Endodermal cell (in vitro differentiated cells): ENCODE measurements at regions not wholly inside any gene's neighbourhood (a gene's known extent, or its start where the extent isn't known, plus 50 kb on each side); places are given as distances from the start of the nearest gene placed in this dataset.
"Not testable (repeated sequence)": the region's sequence is repeated elsewhere in the genome, so short reads cannot be mapped to it uniquely, and the experiment has no call there.

Experiments
- DNase-seq: peaks from one replicate; pipeline ENCODE4 v3.0.0-alpha.2; 2017
- H3K27ac ChIP-seq: 2 replicates; pipeline ENCODE4 v1.5.1; 2013; ENCODE audit warnings: mild to moderate bottlenecking, low read depth, low read length, moderate library complexity
- H3K27me3 ChIP-seq: 2 replicates; pipeline ENCODE4 v1.6.1; 2013; ENCODE audit warnings: mild to moderate bottlenecking, low read length, moderate library complexity; ENCODE audit not compliant: insufficient read depth, control insufficient read depth, poor library complexity, severe bottlenecking
- H3K36me3 ChIP-seq: 2 replicates; pipeline ENCODE4 v1.7.0; 2013; ENCODE audit warnings: mild to moderate bottlenecking, low read length, moderate library complexity; ENCODE audit not compliant: control insufficient read depth, insufficient read depth
- H3K4me1 ChIP-seq: one replicate; pipeline ENCODE4 v1.7.0; 2013; ENCODE audit warnings: low read length; ENCODE audit not compliant: control insufficient read depth, insufficient read depth
- H3K4me3 ChIP-seq: 2 replicates; pipeline ENCODE4 v1.5.1; 2013; ENCODE audit warnings: mild to moderate bottlenecking, low read length, moderate library complexity
- H3K9ac ChIP-seq: 2 replicates; pipeline ENCODE4 v1.6.1; 2013; ENCODE audit warnings: mild to moderate bottlenecking, low read length, moderate library complexity; ENCODE audit not compliant: poor library complexity, severe bottlenecking; ENCODE audit errors: extremely low read depth
- H3K9me3 ChIP-seq: 2 replicates; pipeline ENCODE4 v1.6.1; 2013; ENCODE audit warnings: mild to moderate bottlenecking, low read length, moderate library complexity; ENCODE audit not compliant: control insufficient read depth
- H3K27ac Mint-ChIP-seq: 2 replicates; pipeline ENCODE4 v1.8.0; 2020; ENCODE audit warnings: mixed read lengths
- H3K27me3 Mint-ChIP-seq: 2 replicates; pipeline ENCODE4 v1.8.0; 2021; ENCODE audit warnings: mild to moderate bottlenecking, mixed read lengths; ENCODE audit not compliant: insufficient read depth
- H3K36me3 Mint-ChIP-seq: 2 replicates; pipeline ENCODE4 v1.8.0; 2020; ENCODE audit warnings: low read depth, mixed read lengths
- H3K4me1 Mint-ChIP-seq: 2 replicates; pipeline ENCODE4 v1.8.0; 2020; ENCODE audit warnings: mixed read lengths
- H3K4me3 Mint-ChIP-seq: 2 replicates; pipeline ENCODE4 v1.8.0; 2020; ENCODE audit warnings: mild to moderate bottlenecking, moderate library complexity, mixed read lengths
- H3K9me3 Mint-ChIP-seq: 2 replicates; pipeline ENCODE4 v1.8.0; 2020; ENCODE audit warnings: mild to moderate bottlenecking, mixed read lengths
- WGBS, 2 experiments: methylation state at CpG; one replicate each; pipeline versions ENCODE4 v1.1.5 to v1.1.7; 2013; ENCODE audit warnings: missing lambda C conversion rate in 2 of 2, mixed read lengths in 1 of 2; ENCODE audit not compliant: insufficient coverage in 1 of 2, insufficient read length in 1 of 2; 5-methylcytosine and 5-hydroxymethylcytosine counted together
- TF ChIP-seq, protein P1 (sequence below): fragments of 200-600 bp; sonication (generic); conservative IDR thresholded peaks from 2 replicates; pipeline ENCODE4 v1.5.0; 2021; ENCODE audit warnings: antibody characterized with exemption, mild to moderate bottlenecking

DNA sequence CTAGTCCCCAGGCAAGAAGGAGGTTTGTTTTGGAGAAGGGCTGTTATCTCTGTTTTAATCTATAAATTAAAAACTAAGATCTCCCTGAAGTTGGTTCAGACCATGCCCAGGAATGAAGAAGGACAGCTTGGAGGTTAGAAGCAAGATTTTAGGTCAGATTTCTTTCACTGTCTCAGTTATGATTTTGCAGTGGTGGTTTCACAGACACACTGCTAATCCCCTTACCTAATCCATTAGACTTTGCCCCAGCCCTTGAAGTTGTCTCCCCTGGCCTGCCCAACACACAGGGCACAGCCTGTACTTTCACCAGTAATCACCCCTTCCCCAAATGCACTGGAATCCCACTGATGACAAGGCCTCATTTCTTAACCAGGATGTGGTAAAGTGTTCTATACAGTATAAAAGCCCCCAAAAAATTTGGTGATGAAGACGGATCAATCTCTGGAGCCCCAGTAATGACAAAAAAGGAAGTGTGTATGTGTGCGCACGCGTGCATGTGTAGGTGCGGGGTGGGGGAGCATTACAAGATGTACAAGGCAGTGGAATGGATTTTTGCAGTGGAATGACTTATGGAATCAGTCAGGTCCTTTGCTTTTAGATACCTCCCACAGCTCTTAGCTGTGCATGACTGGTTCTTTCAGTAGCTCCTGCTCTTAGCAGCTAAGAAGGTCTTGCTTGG is 73.1 kb upstream of the TERB2 start:
- TF ChIP-seq, protein P1, sequence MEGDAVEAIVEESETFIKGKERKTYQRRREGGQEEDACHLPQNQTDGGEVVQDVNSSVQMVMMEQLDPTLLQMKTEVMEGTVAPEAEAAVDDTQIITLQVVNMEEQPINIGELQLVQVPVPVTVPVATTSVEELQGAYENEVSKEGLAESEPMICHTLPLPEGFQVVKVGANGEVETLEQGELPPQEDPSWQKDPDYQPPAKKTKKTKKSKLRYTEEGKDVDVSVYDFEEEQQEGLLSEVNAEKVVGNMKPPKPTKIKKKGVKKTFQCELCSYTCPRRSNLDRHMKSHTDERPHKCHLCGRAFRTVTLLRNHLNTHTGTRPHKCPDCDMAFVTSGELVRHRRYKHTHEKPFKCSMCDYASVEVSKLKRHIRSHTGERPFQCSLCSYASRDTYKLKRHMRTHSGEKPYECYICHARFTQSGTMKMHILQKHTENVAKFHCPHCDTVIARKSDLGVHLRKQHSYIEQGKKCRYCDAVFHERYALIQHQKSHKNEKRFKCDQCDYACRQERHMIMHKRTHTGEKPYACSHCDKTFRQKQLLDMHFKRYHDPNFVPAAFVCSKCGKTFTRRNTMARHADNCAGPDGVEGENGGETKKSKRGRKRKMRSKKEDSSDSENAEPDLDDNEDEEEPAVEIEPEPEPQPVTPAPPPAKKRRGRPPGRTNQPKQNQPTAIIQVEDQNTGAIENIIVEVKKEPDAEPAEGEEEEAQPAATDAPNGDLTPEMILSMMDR: no peak
- no peaks in the 10 kb centered on the region for H3K27me3 ChIP-seq
- H3K36me3 ChIP-seq: no peaks in the 10 kb centered on the region
- peaks cover 22% of the 10 kb centered on the region for H3K9me3 Mint-ChIP-seq
- H3K9ac ChIP-seq: no peak overlapping the region
- peaks cover 19% of the 10 kb centered on the region for H3K9me3 ChIP-seq
- 98% methylated on average over 5 of the region's 5 CpGs for WGBS, 2 experiments
- H3K27ac Mint-ChIP-seq: no peak overlapping the region
- no peaks in the 10 kb centered on the region for H3K36me3 Mint-ChIP-seq
- no peak overlapping the region for H3K4me3 Mint-ChIP-seq
- peaks cover 6% of the 10 kb centered on the region for H3K27me3 Mint-ChIP-seq
- DNase-seq: no peak
- H3K27ac ChIP-seq: no peak overlapping the region
- H3K4me3 ChIP-seq: no peak overlapping the region
- no peaks in the 10 kb centered on the region for H3K4me1 ChIP-seq
- H3K4me1 Mint-ChIP-seq: no peaks in the 10 kb centered on the region

DNA sequence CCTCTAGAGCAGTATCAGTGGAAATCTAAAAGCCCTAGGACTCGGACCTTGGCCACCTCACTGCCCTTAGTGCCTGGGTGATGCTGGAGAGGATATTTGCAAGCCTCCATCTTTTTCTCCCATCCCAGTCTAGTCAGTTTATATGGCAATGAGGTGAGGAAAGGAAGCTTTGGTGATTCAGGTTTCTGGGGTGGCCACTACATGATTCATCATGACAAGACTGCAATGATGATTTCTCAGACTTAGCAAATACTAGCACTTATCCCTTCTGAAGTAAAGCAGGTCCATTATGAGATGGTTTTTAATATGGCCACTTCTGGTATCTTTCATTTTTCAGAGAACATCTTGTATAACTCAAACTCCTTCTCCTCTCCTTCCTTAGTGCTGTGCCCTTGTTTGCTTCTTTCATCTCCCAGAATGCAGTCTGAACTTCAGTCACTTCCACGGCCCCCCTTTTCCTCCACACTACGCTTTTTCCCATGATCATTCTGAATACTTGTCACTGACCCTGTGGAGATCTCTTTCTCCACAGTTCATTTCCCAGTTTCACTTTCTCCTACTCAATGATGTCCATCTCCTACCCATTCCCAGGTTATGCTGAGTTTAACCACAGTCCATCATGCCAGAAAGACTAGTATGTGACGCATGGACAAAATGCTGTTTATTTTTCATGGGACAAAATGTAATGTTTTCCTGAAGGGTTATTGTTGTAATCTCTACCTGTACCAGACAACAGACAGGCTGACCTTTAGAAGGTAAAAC is 57.4 kb upstream of the TERB2 start:
- DNase-seq, H3K4me1 Mint-ChIP-seq, H3K9me3 ChIP-seq, H3K27ac ChIP-seq, H3K4me1 ChIP-seq, H3K27ac Mint-ChIP-seq, H3K27me3 ChIP-seq, H3K36me3 Mint-ChIP-seq, H3K9ac ChIP-seq, H3K36me3 ChIP-seq, H3K4me3 ChIP-seq, H3K4me3 Mint-ChIP-seq, H3K9me3 Mint-ChIP-seq: not testable (repeated sequence)
- whole genome bisulfite sequencing, 2 experiments: 63% methylated on average over 1 of the region's 4 CpGs; no CpG with 5 or more reads in 1 of the 2 experiments
- peaks cover 17% of the 10 kb centered on the region for H3K27me3 Mint-ChIP-seq

GRCh38 chr15:44899775-44900174 is 56.7 kb upstream of the TERB2 start:
- H3K9me3 ChIP-seq, H3K27ac Mint-ChIP-seq, H3K4me3 ChIP-seq, H3K27ac ChIP-seq, H3K9me3 Mint-ChIP-seq, H3K27me3 ChIP-seq, H3K36me3 ChIP-seq, H3K9ac ChIP-seq, H3K4me1 ChIP-seq, DNase-seq, H3K4me1 Mint-ChIP-seq, H3K4me3 Mint-ChIP-seq, H3K36me3 Mint-ChIP-seq: not testable (repeated sequence)
- peaks cover 13% of the 10 kb centered on the region for H3K27me3 Mint-ChIP-seq
- WGBS, 2 experiments: 87% methylated on average over 2 of the region's 2 CpGs; no CpG with 5 or more reads in 1 of the 2 experiments

DNA sequence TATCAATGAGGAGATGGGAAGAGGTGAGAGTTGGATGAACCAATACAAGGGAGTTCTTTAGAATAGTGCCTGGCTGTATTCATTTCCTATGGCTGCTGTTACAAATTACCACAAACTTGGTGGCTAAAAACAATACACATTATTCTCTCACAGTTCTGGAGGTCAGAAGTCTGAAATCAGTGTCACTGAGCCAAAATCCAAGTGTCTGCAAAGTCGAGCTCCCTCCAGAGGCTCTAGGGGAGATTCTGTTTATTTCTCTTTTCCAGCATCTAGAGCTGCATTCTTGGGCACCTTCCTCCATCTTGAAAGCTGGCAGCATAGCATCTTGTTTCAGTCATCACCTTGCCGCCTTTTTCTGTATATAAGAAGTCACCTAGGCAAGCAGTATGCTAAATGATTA is 55.7 kb upstream of the TERB2 start:
- H3K4me3 Mint-ChIP-seq, H3K36me3 Mint-ChIP-seq, H3K27ac ChIP-seq, H3K9me3 Mint-ChIP-seq, H3K27me3 ChIP-seq, H3K36me3 ChIP-seq, H3K4me3 ChIP-seq, H3K27me3 Mint-ChIP-seq, H3K9me3 ChIP-seq, H3K9ac ChIP-seq, H3K4me1 Mint-ChIP-seq, H3K27ac Mint-ChIP-seq, DNase-seq, H3K4me1 ChIP-seq: not testable (repeated sequence)
- WGBS, 2 experiments: 69 to 90% methylated on average over 2 of the region's 2 CpGs

DNA sequence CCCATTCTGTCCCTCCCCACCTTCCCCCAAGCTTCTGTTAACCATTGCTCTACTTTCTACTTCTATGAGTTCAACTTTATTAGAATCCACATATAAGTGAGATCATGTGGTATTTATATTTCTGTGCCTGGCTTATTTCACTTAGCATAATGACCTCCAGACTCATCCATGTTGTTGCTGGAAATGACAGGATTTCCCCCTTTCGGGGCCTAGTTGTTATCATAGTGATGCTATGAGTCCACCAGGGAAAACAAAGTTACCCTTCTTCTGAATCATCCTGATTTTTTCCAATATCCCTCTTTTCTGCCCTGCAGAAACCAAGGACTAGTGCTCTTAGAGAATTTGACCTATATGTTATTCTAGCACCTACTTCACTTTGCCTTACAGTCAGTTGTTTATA is 53.2 kb upstream of the TERB2 start:
- H3K4me3 Mint-ChIP-seq, H3K9me3 ChIP-seq, H3K4me1 ChIP-seq, H3K4me3 ChIP-seq, H3K9ac ChIP-seq, H3K36me3 ChIP-seq, H3K27ac Mint-ChIP-seq, H3K27me3 Mint-ChIP-seq, H3K27ac ChIP-seq, H3K36me3 Mint-ChIP-seq, H3K27me3 ChIP-seq, H3K9me3 Mint-ChIP-seq, H3K4me1 Mint-ChIP-seq, DNase-seq: not testable (repeated sequence)
- 82% methylated on average over 1 of the region's 1 CpG; no CpG with 5 or more reads in 1 of the 2 experiments for WGBS, 2 experiments

- not testable (repeated sequence) for H3K4me3 Mint-ChIP-seq, H3K27me3 Mint-ChIP-seq, H3K4me1 Mint-ChIP-seq, H3K4me1 ChIP-seq, H3K27ac ChIP-seq, H3K9me3 ChIP-seq, H3K27me3 ChIP-seq, H3K36me3 Mint-ChIP-seq, H3K4me3 ChIP-seq, H3K36me3 ChIP-seq, DNase-seq, H3K9ac ChIP-seq, H3K9me3 Mint-ChIP-seq
- WGBS, 2 experiments: 78 to 84% methylated on average over 5 to 6 of the region's 6 CpGs
- peak overlapping the region; percentile 35 for H3K27ac Mint-ChIP-seq
These were observed 51.7 kb upstream of the TERB2 start for GRCh38 chr15:44904651-44905340.
